Right cardiac atrium (tissue), 5 donors: ENCODE measurements at regions not wholly inside any gene's neighbourhood (a gene's known extent, or its start where the extent isn't known, plus 50 kb on each side); places are given as distances from the start of the nearest gene placed in this dataset.
A peak's percentile ranks its signal among the peaks of the same experiment; 100 is the strongest.

Source experiments
- ATAC-seq, 2 donors: fragments of 200-7000 bp; cut with Tn5 transposase; one replicate each; pipeline versions ENCODE4 v1.8.0 to v1.9.1; 2020; ENCODE audit warnings: moderate library complexity in 2 of 2, mild to moderate bottlenecking in 1 of 2
- DNase-seq, 3 donors: peaks; one replicate each; pipeline ENCODE4 v3.0.0-alpha.2; 2020
- H3K27ac ChIP-seq: one replicate; pipeline ENCODE4 v1.5.1; 2013; ENCODE audit warnings: mild to moderate bottlenecking, low read length, control low read depth, moderate library complexity
- H3K27me3 ChIP-seq: one replicate; pipeline ENCODE4 v1.6.1; 2013; ENCODE audit not compliant: control insufficient read depth, insufficient read depth
- H3K4me1 ChIP-seq: one replicate; pipeline ENCODE4 v1.6.1; 2013; ENCODE audit warnings: low read length; ENCODE audit not compliant: control insufficient read depth, insufficient read depth
- H3K4me3 ChIP-seq: one replicate; pipeline ENCODE4 v1.5.1; 2013; ENCODE audit warnings: low read length, control low read depth
- H3K9me3 ChIP-seq: one replicate; pipeline ENCODE4 v1.6.1; 2013; ENCODE audit warnings: low read length; ENCODE audit not compliant: control insufficient read depth
- WGBS: extraction: QIAGEN DNeasy Blood & Tissue Kit; methylation state at CpG from one replicate; pipeline ENCODE4 v1.1.7; 2013; 5-methylcytosine and 5-hydroxymethylcytosine counted together
- intact Hi-C, 4 donors: fragments of 100-400 bp; cut with DNase I; formaldehyde crosslinking; loops; one replicate each; pipeline versions ENCODE4 v1.11.0 to v1.14.0; 2022 to 2023
- donor health status: healthy with polysubstance abuse.
- donor health status: DM: no; HTN: yes; CAD: no.
- donor health status: DM: no; HTN: no; CAD: no.
- donor health status: DM: no; HTN: yes; CAD: no; lungs with severe emphysema.
- donor health status: DM: yes; HTN: yes; CAD: no.

GRCh38 chr14:84202486-84202885 is 1327.5 kb upstream of the FLRT2 start:
- Histone ChIP-seq H3K9me3 (no peaks in the 10 kb centered on the region), H3K27ac (no peak overlapping the region), H3K4me1 (no peaks in the 10 kb centered on the region), H3K4me3 (no peak overlapping the region), H3K27me3 (no peaks in the 10 kb centered on the region)
- ATAC-seq (no peak), DNase-seq (no peak)
- intact Hi-C loops = no loop called here
- 56% methylated on average over 2 of the region's 2 CpGs for WGBS

- Histone ChIP-seq H3K27me3 (no peaks in the 10 kb centered on the region), H3K4me3 (no peak overlapping the region), H3K4me1 (no peaks in the 10 kb centered on the region), H3K27ac (no peak overlapping the region), H3K9me3 (no peaks in the 10 kb centered on the region)
- ATAC-seq = no peak
- DNase-seq = no peak
- intact Hi-C loops = no loop called here
Measured at GRCh38 chr14:84203896-84204295, 1326.0 kb upstream of the FLRT2 start.

DNA sequence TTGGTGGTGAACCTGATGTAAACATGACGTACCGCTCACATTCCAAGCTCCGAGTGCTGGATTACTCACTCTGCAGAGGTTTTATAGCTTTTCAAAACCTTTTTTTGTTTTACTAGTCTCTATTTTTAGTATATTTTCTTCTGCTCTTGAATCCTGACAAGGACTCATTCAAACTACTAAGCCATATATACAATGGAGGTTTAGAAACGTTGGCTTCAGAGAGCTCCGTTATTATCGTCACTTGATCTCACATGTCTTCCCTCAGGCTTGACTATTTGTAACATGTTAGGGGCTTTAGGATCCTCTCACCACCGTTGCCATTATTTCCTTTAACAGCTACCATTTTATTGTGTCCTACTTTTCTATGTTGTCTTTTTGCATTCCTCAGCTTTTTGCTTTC is 1321.5 kb upstream of the FLRT2 start:
- Histone ChIP-seq H3K27me3 (no peaks in the 10 kb centered on the region), H3K9me3 (no peaks in the 10 kb centered on the region), H3K4me1 (no peaks in the 10 kb centered on the region), H3K4me3 (no peak overlapping the region), H3K27ac (no peak overlapping the region)
- no peak for ATAC-seq
- intact Hi-C loops = no loop called here
- WGBS = 87% methylated on average over 7 of the region's 7 CpGs
- DNase-seq = no peak

DNA sequence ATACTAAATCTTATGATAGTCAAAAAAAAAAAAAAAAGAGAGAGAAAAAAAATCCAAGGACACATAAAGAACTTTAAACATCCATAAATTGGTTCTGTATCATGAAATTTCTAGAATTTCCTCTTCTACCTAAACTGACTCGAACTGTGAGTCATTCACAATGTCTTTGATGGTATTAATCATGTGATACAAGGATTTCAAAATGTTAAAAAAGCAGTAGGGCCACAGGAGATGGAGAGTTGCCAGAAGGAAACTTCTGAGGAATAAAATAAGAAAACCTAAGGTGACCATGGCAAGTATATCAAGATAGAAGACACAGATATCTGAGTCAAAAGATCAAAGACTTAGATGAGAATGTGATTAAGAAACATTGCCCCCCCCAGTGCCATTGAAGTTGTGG is 1320.9 kb upstream of the FLRT2 start:
- no peaks in the 10 kb centered on the region for H3K27me3 ChIP-seq
- no peak overlapping the region for H3K4me3 ChIP-seq
- H3K9me3 ChIP-seq = no peaks in the 10 kb centered on the region
- 81% methylated on average over 1 of the region's 1 CpG for WGBS
- H3K27ac ChIP-seq = no peak overlapping the region
- DNase-seq (no peak), ATAC-seq (no peak)
- H3K4me1 ChIP-seq = no peaks in the 10 kb centered on the region
- intact Hi-C loops = no loop called here

DNA sequence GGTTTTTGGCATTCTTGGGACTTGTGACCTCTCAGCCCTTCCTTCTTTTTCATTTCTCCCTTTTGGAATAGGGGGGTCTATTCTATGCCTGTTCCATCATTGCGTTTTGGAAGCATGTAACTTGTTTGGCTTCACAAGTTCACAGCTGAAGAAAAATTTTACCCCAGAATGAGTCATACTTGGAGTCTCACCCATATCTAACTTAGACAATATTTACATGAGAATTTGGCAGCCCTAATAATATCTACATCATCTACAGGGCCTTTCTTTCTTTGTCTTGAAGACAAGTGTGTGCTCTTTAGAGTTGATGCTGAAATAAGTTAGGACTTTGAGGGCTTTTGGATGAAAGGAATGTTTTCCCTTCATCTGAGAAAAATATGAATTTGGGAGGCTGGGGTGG is 1312.9 kb upstream of the FLRT2 start:
- 78% methylated on average over 1 of the region's 1 CpG for WGBS
- H3K4me1 ChIP-seq = no peaks in the 10 kb centered on the region
- no peak overlapping the region for H3K4me3 ChIP-seq
- ATAC-seq (no peak), DNase-seq (no peak)
- no peaks in the 10 kb centered on the region for H3K27me3 ChIP-seq
- intact Hi-C loops = no loop called here
- no peaks in the 10 kb centered on the region for H3K9me3 ChIP-seq
- H3K27ac ChIP-seq = no peak overlapping the region

GRCh38 chr14:84225268-84225667 is 1304.7 kb upstream of the FLRT2 start:
- intact Hi-C loops = no loop called here
- 44% methylated on average over 1 of the region's 1 CpG for WGBS
- H3K4me3 ChIP-seq = no peak overlapping the region
- H3K27me3 ChIP-seq = no peaks in the 10 kb centered on the region
- no peaks in the 10 kb centered on the region for H3K9me3 ChIP-seq
- ATAC-seq (peak; percentile 89 to 99), DNase-seq (peak; percentile 60 to 90 (median 75))
- peaks cover 2% of the 10 kb centered on the region for H3K4me1 ChIP-seq
- H3K27ac ChIP-seq = no peak overlapping the region

DNA sequence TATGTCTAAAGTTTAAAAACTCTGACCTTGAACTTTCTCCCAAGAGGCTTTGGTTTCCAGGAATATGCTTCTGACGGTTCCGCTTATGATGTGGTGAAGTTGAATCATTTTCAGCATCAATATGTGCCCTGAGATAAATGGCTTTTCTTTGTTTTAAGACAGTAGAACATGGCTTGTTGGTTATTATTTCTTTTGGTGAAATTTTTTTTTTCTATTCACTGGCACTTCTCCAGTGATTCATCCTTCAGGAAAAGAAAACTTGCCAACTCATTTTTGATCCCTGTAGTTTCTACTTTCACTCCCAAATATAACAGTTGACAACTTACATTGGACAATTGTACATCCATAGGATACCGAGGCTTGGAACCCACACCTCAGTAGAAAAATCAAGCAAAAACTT is 1301.2 kb upstream of the FLRT2 start:
- DNase-seq = no peak
- Histone ChIP-seq H3K27ac (no peak overlapping the region), H3K4me1 (peaks cover 2% of the 10 kb centered on the region), H3K4me3 (no peak overlapping the region), H3K9me3 (no peaks in the 10 kb centered on the region), H3K27me3 (no peaks in the 10 kb centered on the region)
- intact Hi-C loops = no loop called here
- WGBS = 56% methylated on average over 3 of the region's 3 CpGs
- no peak for ATAC-seq

DNA sequence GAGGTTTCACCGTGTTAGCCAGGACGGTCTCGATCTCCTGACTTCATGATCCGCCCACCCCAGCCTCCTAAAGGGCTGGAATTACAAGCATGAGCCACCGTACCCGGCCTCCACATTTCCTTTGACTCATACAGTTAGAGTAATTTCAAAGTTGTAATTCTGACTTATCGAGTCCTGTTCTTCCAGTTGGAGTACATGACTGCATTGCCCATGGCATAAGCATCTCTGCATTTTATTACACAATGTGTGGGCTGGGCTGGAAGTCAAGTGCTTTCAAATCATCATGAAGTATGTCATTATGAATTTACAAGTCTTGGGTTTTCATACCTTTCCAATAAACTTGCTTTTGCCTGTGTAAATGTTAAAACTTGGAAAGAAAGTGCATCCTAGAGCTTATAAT is 1295.7 kb upstream of the FLRT2 start:
- Histone ChIP-seq H3K4me3 (no peak overlapping the region), H3K27ac (no peak overlapping the region), H3K4me1 (no peaks in the 10 kb centered on the region), H3K27me3 (no peaks in the 10 kb centered on the region), H3K9me3 (no peaks in the 10 kb centered on the region)
- DNase-seq = no peak
- 96% methylated on average over 7 of the region's 7 CpGs for WGBS
- intact Hi-C loops = no loop called here
- no peak for ATAC-seq

DNA sequence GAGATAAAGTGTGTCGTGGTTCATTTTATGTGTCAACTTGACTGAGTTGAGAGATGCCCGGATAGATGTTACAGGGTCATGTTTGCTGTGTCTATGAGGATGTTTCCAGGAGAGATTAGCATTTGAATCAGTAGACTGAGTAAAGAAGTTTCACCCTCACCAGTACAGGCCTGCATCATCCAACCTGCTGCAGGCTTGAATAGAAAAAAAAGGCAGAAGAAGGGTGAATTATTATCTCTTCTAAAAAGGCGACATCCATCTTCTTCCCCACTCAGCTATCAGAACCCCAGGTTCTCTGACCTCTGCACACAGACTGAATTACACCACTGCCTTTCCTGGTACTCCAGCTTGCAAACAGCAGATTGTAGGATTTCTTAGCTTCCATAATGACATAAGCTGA is 1293.7 kb upstream of the FLRT2 start:
- WGBS = 85% methylated on average over 3 of the region's 3 CpGs
- Histone ChIP-seq H3K27ac (no peak overlapping the region), H3K27me3 (no peaks in the 10 kb centered on the region), H3K4me3 (no peak overlapping the region), H3K9me3 (no peaks in the 10 kb centered on the region), H3K4me1 (no peaks in the 10 kb centered on the region)
- intact Hi-C loops = no loop called here
- no peak for DNase-seq
- ATAC-seq = no peak

- intact Hi-C loops = no loop called here
- ATAC-seq = no peak
- 81% methylated on average over 2 of the region's 2 CpGs for WGBS
Measured at GRCh38 chr14:84237881-84238280, 1292.1 kb upstream of the FLRT2 start.

DNA sequence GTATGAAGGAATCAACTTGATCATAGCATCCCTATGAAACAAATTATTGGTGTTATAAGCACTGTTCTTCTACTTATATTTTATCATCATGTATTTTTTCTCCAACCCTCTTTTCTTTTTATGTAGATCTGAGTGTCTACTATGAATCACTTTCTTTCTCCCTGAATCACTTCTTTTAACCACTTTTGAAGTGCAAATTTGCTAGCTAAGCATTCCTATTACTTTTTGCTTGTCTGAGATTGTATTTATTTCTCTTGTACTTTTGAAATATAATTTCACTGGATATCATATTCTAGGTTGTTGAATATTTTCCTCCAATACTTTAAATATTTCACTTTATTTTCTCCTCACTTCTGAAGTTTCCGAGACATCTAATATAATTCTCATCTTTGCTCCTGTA is 1282.3 kb upstream of the FLRT2 start:
- Histone ChIP-seq H3K4me1 (no peaks in the 10 kb centered on the region), H3K9me3 (no peaks in the 10 kb centered on the region), H3K4me3 (no peak overlapping the region), H3K27ac (no peak overlapping the region), H3K27me3 (no peaks in the 10 kb centered on the region)
- no peak for DNase-seq
- no peak for ATAC-seq
- intact Hi-C loops = no loop called here
- WGBS = 96% methylated on average over 1 of the region's 1 CpG

More at GRCh38 chr14:84237881-84238280, 1292.1 kb upstream of the FLRT2 start:
- H3K4me3 ChIP-seq = no peak overlapping the region
- H3K27me3 ChIP-seq = no peaks in the 10 kb centered on the region
- DNase-seq = no peak
- no peaks in the 10 kb centered on the region for H3K4me1 ChIP-seq
- no peaks in the 10 kb centered on the region for H3K9me3 ChIP-seq
- H3K27ac ChIP-seq = no peak overlapping the region

GRCh38 chr14:84250893-84251292 is 1279.1 kb upstream of the FLRT2 start:
- 29% methylated on average over 1 of the region's 1 CpG for WGBS
- Histone ChIP-seq H3K4me3 (no peak overlapping the region), H3K27ac (no peak overlapping the region), H3K9me3 (no peaks in the 10 kb centered on the region), H3K4me1 (peaks cover 1% of the 10 kb centered on the region), H3K27me3 (no peaks in the 10 kb centered on the region)
- intact Hi-C loops = no loop called here
- DNase-seq (no peak), ATAC-seq (peak in 1 of 2 donors; percentile 65)
